Adrenal gland (tissue), 9 donors: ENCODE measurements at regions not wholly inside any gene's neighbourhood (a gene's known extent, or its start where the extent isn't known, plus 50 kb on each side); places are given as distances from the start of the nearest gene placed in this dataset.

Experiments used
- DNase-seq, 7 donors: peaks; one replicate each; pipeline ENCODE4 v3.0.0-alpha.2; 2019 to 2020
- H3K27ac ChIP-seq, 5 donors: fragments of 200-600 bp; sonication (generic) in 4 of 5; 1 replicate in 3 of 5; 2 replicates in 2 of 5; pipeline versions ENCODE4 v1.5.1 to v1.8.0; 2016 to 2020; ENCODE audit warnings: mild to moderate bottlenecking in 1 of 5
- H3K27me3 ChIP-seq: fragments of 200-600 bp; 2 replicates; pipeline ENCODE4 v1.8.0; 2021
- H3K36me3 ChIP-seq, 2 donors: fragments of 200-600 bp; replicated peaks in 1 of 2; 1 replicate in 1 of 2; 2 replicates in 1 of 2; pipeline versions ENCODE4 v1.5.1 to v1.8.0; 2018 to 2022
- H3K4me1 ChIP-seq, 2 donors: fragments of 200-600 bp; replicated peaks in 1 of 2; 1 replicate in 1 of 2; 2 replicates in 1 of 2; pipeline versions ENCODE4 v1.5.1 to v1.8.0; 2018 to 2021
- H3K4me3 ChIP-seq, 4 donors: fragments of 200-600 bp; sonication (generic) in 3 of 4; one replicate each; pipeline ENCODE4 v1.5.1; 2016 to 2018
- H3K9me3 ChIP-seq, 3 donors: fragments of 200-600 bp; sonication (generic) in 1 of 3; replicated peaks in 1 of 3; 1 replicate in 2 of 3; 2 replicates in 1 of 3; pipeline versions ENCODE4 v1.5.1 to v1.8.0; 2016 to 2021
- CTCF ChIP-seq, 6 experiments: fragments of 450-650 bp in 4 of 6; fragments of 200-600 bp in 2 of 6; sonication (generic) in 1 of 6; IDR thresholded peaks; 1 replicate in 5 of 6; 2 replicates in 1 of 6; pipeline versions ENCODE4 v1.5.1 to v1.8.0; 2016 to 2021; ENCODE audit warnings: antibody characterized with exemption in 6 of 6, mild to moderate bottlenecking in 2 of 6, moderate library complexity in 1 of 6
- POLR2A ChIP-seq, 2 donors: fragments of 450-650 bp; IDR thresholded peaks; one replicate each; pipeline ENCODE4 v1.6.1; 2017; ENCODE audit warnings: antibody characterized with exemption in 2 of 2, mild to moderate bottlenecking in 2 of 2, moderate library complexity in 1 of 2
- WGBS, 4 donors: extraction: QIAGEN DNeasy Blood & Tissue Kit in 2 of 4; methylation state at CpG; one replicate each; pipeline versions ENCODE4 v1.1.5 to v1.1.7; 2013 to 2017; 5-methylcytosine and 5-hydroxymethylcytosine counted together
- intact Hi-C, 2 donors: fragments of 100-400 bp; cut with DNase I; formaldehyde crosslinking; loops; one replicate each; pipeline versions ENCODE4 v1.14.1 to v1.15.0; 2022 to 2023
- donor health status: healthy with polysubstance abuse.
- donor health status: Bipolar disorder and iron deficiency.
- donor health status: DM: yes; HTN: yes; CAD: no.
- donor health status: DM: no; HTN: no; CAD: no.
- donor health status: DM: no; HTN: no; CAD: no.

GRCh38 chr1:10916311-10916710, 96.1 kb upstream of the TARDBP start:
- intact Hi-C loops, result no loop called here
- no peak for TF ChIP-seq CTCF (IDR thresholded peaks at IDR 0.05)
- TF ChIP-seq POLR2A (IDR thresholded peaks at IDR 0.05), result no peak
- Histone ChIP-seq H3K4me3 (no peak overlapping the region), H3K36me3 (no peaks in the 10 kb centered on the region), H3K27ac (no peak overlapping the region), H3K27me3 (no peaks in the 10 kb centered on the region), H3K9me3 (no peaks in the 10 kb centered on the region), H3K4me1 (no peaks in the 10 kb centered on the region)
- 51 to 71% (median 66%) methylated on average over 2 to 5 of the region's 5 CpGs for WGBS, 4 donors
- DNase-seq, result no peak

- no peak overlapping the region for H3K4me3 ChIP-seq
- no peak for TF ChIP-seq CTCF (IDR thresholded peaks at IDR 0.05)
- no peak for TF ChIP-seq POLR2A (IDR thresholded peaks at IDR 0.05)
- intact Hi-C loops, result no loop called here
- H3K9me3 ChIP-seq, result no peaks in the 10 kb centered on the region
- no peak for DNase-seq
- no peaks in the 10 kb centered on the region for H3K27me3 ChIP-seq
- 71 to 83% (median 72%) methylated on average over 9 to 10 of the region's 10 CpGs for WGBS, 4 donors
- H3K4me1 ChIP-seq, result no peaks in the 10 kb centered on the region
- H3K36me3 ChIP-seq, result no peaks in the 10 kb centered on the region
- H3K27ac ChIP-seq, result no peak overlapping the region
These were observed 95.5 kb upstream of the TARDBP start for GRCh38 chr1:10916991-10917390.

- intact Hi-C loops, result no loop called here
These were observed 94.7 kb upstream of the TARDBP start for GRCh38 chr1:10917513-10918454.

GRCh38 chr1:10918531-10918930, 93.9 kb upstream of the TARDBP start:
- Histone ChIP-seq H3K9me3 (no peaks in the 10 kb centered on the region), H3K4me1 (no peaks in the 10 kb centered on the region), H3K27me3 (no peaks in the 10 kb centered on the region), H3K27ac (no peak overlapping the region), H3K4me3 (no peak overlapping the region), H3K36me3 (no peaks in the 10 kb centered on the region)
- WGBS, 4 donors, result 65 to 79% (median 72%) methylated on average over 5 of the region's 5 CpGs
- TF ChIP-seq POLR2A (IDR thresholded peaks at IDR 0.05) (no peak), CTCF (IDR thresholded peaks at IDR 0.05) (no peak)
- intact Hi-C loops, result no loop called here
- no peak for DNase-seq

More at GRCh38 chr1:10917513-10918454, 94.7 kb upstream of the TARDBP start:
- Histone ChIP-seq H3K27me3 (no peaks in the 10 kb centered on the region), H3K4me1 (no peaks in the 10 kb centered on the region), H3K4me3 (no peak overlapping the region), H3K9me3 (no peaks in the 10 kb centered on the region), H3K36me3 (no peaks in the 10 kb centered on the region), H3K27ac (no peak overlapping the region)
- WGBS, 4 donors, result 45 to 55% (median 51%) methylated on average over 9 to 10 of the region's 10 CpGs
- no peak for DNase-seq
- TF ChIP-seq POLR2A (IDR thresholded peaks at IDR 0.05), result no peak
- no peak for TF ChIP-seq CTCF (IDR thresholded peaks at IDR 0.05)
